GM19463 (cell line): ENCODE measurements at regions not wholly inside any gene's neighbourhood (a gene's known extent, or its start where the extent isn't known, plus 50 kb on each side); places are given as distances from the start of the nearest gene placed in this dataset.
"Not testable (repeated sequence)": the region's sequence is repeated elsewhere in the genome, so short reads cannot be mapped to it uniquely, and the experiment has no call there.

ENCODE experiments used
- ATAC-seq: cut with Tn5 transposase; IDR thresholded peaks from one replicate; pipeline ENCODE4 v1.9.1; 2021; ENCODE audit warnings: mild to moderate bottlenecking, moderate library complexity; ENCODE audit not compliant: unreplicated experiment

DNA sequence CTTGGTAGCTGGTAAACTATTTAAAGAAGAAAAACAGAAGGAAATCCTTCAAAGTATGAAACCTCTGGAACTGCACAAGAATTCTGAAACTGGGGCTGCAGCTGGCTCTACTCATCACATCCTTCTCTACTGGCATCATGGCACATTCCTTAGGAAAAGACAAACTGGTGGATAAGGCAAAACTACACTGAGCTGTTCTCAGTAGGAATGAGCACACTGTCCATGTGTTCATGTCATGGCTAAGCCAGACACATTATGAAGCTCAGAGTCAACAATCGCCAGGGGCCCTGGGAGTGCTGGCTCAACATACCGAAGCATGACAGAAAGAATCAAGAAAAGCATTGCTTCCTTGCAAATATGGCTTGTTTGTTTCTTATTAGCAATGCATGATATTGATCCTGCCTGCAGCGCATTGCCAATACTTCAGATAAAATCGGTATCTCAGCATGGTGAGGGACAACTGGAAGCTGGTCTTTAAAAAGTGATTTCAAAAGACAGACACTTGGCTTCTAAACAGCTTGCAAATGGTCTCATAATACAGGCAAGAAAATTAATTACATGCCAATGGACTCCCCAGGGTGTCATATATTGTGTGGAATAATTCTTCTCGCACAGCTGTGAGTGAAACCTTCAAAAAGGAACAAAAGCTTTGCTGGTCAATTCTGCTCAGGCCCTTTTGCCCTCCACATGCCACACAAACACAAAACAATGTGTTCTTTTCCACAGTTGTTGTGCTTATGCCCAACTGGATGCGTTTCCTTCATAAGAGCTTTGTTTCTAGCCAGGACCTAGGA is 300.2 kb upstream of the VCX start:
- no peak for ATAC-seq

DNA sequence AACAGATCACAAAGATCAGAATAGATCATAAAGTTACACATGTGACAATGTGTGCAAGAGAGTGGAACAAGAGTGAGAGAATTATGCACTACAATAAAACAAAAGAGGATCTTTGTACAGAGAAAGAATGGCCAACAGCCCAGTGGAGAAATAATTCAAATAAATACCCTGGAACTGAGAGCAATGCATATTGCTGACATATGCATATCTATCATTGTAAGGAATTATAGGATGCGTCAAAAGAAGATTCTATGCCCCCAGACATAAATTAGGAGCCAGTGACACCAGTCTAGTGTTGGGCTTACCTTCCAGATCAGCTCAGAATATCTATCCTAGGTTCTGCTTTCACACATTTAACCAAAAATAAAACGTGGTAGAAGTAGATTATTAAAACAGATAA is 320.1 kb upstream of the VCX start:
- no peak for ATAC-seq

DNA sequence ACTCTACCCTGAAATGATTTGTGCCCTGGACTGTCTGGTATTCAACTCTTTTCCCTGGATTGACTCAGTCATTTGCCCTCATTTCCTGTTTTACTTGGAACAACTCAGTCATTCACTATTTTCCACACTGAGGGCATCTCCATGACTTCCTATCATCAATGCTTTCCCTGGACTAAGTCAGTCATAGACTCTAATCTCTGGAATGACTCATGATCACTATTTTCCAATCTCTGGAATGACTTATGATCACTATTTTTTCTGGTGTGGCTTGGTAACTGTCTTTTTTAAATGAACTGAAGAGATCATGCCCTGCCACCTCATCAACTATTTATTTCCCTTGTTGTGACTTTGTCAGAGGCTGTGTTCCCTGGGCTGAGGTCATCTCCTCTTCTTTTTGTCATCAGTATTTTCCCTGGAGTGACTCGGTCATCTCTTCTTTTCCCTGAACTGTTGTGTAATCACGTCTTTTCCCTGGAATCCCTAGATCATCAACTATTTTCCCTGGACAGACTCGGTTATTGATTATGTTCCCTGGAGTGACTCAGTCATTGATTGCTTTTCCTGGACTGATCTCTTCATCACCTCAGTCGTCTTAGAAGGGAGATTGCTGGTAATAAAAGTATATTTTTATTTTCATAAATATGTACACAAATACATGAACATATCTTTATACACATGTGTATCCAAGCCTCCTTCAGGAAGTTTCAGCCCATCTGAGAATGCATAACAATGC is 327.1 kb upstream of the VCX start:
- no peak for ATAC-seq

DNA sequence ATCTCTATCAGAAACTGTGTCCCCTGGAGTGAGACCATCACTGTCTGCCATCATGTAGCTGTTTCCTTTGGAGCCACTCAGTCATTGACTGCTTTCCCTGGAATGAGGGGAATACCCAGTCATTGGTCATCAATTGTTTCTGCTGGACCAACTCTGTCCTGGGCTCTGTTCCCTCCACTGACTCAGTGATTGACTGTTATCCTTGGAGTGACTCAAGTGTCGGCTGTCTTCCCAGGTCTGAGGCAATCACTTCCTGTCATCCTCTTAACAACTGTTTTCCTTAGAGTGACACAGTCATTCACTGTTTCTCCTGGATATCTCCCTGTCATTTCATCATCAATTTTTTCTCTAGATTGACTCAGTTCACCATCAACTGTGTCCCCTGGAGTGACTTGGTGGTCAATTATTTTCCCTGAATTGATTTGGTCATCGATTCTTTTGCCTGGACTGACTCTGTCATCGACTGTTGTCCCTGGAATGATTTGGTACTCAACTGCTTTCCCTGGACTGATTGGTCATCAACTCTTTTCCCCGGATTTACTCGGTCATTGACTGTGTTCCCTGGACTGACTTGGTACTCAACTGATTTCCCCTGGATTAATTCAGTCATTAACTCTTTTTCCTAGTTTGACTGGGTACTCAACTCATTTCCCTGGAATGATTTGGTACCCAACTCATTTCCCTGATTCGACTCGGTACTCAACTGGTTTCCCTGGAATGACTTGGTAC is 327.9 kb upstream of the VCX start:
- no peak for ATAC-seq

DNA sequence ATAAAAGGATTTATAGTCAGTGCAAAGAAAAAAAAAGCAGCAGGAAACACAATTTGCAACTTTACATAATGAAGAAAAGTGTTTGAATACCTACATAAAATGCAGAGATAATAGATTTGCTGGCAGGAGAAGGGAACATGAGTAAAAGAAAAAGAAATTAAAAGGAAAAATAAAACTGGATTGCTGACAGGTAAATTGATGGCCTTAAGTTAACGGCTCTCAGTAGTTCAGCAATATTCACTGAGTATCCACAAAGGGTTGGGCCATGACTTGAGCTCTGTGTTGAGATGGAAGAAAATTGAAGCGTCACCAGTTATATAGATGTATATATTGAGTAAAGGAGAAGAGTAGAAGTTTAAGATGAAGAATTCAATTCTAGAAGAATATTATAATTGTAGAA is 330.1 kb upstream of the VCX start:
- no peak for ATAC-seq

DNA sequence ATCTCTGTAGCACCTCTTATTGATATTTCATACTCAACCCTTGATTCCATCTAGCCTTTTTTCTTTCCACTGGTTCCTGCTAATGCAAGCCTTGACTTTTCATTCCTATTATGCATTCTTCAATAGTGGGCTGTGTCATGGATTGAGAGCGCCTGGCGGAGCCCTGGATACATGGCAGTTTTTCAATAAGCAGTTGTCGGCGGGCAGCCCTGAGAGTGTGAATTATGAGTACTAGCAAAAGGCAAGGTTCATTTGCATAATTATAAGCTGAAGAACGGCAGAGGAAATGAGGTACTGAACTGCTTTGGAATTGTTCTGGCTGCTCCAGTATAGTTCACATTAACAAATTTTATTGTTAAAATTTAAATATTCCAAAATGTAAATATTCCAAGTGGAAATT is 339.7 kb upstream of the VCX start:
- no peak for ATAC-seq

DNA sequence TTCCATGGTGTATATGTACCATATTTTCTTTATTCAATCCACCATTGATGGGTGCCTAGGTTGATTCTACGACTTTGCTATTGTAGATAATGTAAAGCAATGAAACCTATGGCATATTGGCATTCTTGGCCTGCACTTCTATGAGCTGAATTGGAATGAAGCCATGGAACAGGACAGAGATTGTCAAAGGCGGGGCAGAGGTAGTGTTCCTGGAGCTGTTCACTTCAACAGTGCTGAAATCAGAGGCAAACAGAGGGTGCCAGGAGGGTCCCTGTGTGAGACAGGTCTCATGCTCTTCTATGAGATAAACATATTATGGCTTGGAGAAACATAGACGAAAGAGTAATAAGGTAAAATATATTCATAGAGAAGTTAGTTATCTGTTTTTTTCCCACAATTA is 342.6 kb upstream of the VCX start:
- no peak for ATAC-seq

DNA sequence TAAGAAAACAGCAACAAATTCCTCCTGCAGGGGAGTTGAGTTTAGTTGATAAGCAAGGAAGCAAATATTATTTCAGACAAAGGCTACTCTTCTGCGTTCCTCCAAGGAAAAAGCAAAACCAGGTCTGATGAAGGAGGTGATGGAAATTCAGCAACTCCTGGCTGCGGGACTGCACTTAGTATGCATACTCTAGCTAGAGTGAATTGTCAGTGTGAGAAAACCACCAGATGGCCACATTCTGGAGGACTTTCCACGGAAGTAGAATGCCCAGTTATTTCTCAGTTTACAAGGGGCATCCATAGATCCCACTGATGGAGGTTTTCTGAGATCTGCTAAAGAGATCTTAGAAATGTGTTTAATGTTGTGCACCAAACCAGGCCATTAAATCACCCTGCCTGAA is 338.6 kb upstream of the PUDP start:
- no peak for ATAC-seq

DNA sequence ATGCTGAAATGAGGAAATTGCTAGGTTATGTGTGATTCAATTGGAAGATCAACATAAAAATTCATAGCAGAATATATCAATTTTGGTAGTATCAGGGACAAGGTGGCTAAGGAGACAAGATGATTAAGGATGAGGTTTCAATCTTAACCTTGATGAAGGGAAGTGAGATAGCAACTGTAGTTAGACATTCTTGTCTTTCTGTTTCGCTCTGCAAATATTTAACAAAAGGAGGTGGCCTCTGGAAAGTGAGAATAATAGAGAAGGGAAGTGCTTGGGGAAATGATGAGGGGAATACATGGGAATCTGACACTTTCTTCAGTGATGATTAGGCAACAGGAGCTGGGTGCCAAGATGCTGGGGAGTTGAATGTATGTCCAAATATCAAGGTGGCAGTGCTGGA is 337.1 kb upstream of the PUDP start:
- no peak for ATAC-seq

DNA sequence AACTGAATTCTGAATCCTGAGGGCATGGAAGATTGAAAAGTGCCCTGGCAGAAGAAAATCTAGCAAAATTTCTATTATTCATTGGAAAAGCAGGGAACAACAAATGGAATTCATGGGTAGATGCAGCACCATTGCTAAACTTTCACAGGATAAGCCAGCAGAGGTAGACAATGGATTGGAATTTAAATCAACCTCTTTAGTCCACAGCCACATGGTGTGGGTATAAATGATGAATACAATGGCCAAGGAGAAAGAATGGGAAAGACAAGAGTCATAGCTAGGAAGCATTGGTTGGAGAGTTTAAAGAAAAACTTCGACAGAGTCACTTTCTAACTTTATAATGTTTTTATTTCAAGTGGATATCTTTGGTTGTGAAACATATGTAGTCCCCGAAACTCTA is 332.8 kb upstream of the PUDP start:
- ATAC-seq, result no peak

DNA sequence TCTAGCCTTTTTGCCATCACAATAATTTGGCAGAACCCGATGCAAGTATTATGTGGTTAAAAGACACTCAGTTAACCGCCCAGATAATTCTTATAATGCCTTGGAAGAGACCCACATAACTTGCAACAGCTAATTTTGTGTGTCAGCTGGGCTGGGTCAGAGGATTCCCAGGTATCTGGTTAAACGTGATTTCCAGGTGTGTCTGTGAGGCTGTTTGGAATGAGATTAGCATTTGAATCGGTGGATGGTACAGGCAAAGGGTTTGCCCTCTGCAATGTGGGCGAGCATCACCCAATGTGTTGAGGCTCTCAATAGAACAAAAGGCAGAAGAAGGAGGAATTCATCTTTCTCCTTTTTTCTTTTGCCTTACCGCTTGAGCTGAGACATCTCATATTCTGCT is 314.2 kb upstream of the PUDP start:
- no peak for ATAC-seq

DNA sequence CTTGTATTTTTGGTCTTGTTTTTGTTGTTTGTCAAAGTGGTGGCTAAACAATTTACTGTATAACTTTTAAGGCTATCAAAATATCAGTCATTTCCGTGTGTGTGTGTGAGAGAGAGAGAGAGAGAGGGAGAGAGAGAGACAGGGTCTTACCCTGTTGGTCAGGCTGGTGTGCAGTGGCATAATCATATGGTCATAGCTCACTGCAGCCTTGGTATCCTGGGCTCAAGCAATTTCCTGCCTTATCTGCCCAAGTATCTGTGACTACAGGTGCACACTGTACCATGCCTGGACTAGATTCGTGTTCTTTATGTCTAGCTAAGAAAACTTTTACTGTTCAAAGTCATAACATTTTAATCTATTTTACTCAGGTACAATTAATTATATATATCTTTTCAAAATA is 313.1 kb upstream of the PUDP start:
- not testable (repeated sequence) for ATAC-seq

DNA sequence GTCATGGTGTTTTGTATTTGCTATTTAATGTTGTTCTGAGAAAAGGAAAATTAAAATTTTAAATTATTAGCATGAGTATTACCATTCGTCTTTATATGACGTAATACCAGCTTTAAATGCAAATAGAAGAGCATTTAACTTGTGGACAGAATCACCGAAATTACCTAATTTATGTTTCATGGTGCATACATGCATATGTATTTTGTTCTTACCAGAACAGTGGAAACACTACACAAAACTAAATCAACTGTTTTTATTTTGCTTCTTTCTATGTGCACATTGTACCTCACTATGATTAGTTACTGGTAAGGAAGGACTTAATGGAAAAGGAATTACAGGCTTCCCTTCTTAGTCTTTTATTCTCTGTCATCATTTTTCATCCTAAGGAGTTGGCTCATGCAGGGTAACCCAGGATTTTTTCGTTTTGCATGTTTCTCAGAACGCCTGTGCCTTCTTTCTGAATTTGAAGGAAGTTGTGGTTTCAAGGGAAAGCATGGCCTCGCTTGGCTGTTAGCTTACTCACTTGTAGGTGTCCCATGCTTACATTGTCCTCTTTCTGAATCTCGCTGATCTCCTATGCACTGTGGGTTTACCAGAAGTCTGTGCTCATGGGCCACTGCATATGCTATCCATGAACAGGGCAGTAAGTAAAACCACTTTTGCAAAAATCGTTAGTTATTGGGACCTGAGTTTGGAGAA is 300.0 kb upstream of the PUDP start:
- ATAC-seq, result no peak

DNA sequence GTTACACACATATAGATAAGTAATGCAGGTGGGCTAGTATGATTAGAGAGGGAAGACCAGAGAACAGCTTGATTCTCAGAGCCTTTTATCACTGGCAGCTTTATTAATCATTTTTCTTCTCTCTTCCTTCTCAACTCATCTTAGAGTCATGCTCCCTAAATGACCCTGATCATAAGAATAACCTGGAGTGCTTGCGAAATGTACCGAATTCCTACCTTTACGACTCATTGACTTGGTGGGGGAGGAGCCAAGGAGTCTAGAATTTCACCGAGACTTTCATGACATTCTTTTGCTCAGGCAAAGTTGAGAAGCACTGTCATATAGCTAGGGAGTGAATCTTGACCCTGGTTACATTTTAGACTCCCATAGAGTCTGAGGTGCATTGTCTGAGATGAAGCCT is 298.9 kb upstream of the PUDP start:
- ATAC-seq, result no peak

DNA sequence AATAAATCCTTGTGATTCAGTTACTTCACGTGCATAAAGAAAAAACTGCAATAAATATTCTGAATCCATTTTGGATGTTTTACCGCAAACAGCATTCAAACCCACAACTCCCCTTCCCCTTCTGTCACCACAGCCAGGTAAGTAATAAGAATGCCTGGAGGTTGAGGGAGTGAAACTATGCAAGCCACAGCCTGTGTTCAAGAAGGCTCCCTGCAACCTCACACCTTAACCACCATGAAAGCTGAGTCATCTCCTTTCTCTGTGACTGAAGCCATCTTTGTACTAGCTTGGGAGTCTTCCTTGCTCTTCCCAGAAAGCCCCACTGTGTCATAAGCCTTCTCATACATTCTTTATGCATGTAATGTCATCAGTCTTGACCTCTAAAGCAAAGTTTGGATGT is 297.0 kb upstream of the PUDP start:
- ATAC-seq, result peak; percentile 99

DNA sequence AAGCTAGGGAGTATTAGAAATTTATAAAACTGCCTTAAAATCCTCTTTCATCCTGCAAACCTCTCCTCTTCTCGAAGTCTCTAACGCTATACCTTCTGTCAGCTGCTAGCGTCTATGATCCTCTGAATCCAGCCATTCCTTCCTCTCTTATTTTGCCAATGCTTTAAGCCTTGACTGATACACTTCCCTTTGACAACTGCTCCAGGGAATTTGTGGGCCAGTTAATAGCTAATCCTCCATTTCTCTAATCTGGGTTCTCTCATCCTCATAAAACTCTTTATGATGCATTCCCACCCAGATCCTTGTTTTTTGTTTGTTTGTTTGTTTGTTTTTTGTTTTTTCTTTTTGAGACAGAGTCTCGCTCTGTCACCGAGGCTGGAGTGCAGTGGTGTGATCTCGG is 293.6 kb upstream of the PUDP start:
- no peak for ATAC-seq

DNA sequence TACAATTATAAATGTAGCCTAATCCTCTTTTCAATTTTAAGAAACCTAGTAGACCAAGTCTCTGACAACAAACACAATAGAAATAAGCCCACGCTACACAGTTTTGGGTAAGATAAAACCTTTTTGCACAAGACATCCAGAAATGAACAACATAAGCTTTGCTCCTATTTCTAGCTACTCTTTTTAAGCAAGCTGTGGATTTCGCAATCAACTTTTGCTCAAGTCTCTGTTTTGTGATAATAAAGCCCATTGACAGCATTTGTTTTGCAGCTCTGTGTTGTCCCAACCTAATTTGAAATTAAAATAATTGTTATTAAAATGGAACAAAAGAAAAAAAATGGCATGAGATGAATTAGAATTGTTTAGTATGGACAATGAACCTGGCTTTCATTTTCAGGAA is 287.9 kb upstream of the PUDP start:
- no peak for ATAC-seq

DNA sequence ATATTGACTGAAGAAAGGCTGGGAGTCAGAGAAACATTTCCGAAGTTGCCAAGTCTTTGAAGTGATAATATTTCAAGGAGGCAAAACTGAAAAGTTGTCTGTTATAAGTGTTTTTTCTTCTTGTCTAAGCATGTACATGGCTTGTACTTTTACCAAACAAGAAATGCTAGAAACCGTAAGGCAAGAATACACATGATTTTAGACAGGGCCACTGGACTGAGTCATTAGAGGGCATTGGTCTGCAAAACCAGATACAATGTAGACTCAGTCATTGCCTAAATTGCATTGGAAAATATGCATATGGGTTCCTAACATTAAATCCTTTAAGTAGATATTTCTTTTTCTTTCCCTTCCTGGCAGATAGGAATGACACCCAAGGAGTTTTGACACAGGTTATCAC is 284.9 kb upstream of the PUDP start:
- no peak for ATAC-seq

DNA sequence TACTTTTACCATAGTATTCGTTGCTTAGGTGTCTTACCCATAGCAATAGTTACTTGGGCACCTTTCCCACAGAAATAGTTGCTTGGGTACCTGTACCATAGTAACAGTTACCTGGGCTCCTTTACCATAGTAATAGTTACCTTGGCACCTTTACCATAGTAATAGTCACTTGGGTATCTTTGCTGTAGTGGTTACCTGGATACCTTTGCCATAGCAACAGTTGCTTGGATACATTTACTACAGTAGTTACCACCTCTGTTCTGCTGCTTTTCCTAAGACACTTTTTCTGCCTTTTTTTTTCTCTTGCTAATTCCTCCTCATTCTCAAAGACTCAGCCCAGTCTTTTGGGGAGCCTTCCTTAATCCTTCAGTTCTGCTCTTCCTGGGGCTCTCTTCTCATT is 272.8 kb upstream of the PUDP start:
- no peak for ATAC-seq

DNA sequence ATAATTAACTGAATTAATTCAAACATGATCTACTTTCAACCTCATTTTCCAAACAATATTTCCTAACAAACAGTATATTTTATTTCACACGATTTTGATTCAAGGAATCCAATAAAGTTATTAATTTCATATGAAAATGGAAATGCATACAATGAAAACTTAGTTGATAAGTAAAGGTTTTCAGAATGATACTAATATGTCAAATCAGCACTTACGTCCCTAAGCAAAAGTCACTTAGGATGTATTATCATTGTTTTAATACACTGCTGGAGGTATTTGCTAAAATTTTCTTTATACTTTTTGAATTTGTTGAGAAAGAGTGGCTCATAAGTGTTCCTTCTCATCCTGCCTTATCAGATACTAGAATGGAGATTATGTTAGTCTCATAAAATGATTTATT is 266.8 kb upstream of the PUDP start:
- no peak for ATAC-seq

DNA sequence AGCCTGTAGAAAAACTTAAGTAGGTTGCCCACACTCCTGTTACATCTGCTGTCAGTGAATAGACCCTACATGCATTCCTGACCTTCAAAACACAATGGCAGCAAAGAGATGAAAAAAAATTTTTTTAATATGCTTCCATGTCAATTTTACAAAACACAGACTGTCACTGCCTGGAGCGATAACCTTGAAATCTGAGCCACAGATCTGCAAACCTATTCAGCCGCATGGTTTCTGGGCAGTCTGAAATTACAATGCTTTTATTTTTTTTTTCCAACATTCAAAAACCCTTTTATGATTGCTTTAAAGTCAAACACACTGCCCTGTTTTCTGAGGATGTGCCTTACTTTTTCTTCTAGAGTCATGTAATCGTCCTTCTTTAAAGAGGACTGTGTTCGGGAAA is 264.9 kb upstream of the PUDP start:
- no peak for ATAC-seq
